ENCODE measurements at regions not wholly inside any gene's neighbourhood (a gene's known extent, or its start where the extent isn't known, plus 50 kb on each side); places are given as distances from the start of the nearest gene placed in this dataset.

DNA sequence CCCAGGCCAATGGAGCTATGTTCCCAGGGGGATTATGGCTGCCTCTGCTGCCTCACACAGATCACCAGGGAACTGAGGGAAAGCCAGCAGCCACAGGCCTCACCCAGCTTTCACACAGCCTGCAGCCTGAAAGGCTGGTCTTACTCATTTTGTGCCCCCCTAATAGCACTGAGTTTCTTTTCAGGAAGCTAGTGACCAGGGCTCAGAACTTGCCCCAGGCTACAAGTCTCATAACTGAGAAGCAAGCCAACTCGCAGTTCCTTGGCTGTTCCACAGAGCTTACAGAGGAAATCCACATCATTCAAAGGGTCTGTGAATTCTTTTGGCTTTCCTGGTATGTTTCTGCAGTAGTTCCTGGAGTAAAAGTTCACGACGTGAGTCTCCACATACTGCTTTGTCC, 524.8 kb upstream of the GJE1 start:
- H3K4me3 Mint-ChIP-seq = no peak overlapping the region
- no peaks in the 10 kb centered on the region for H3K27me3 Mint-ChIP-seq
- H3K36me3 Mint-ChIP-seq = no peaks in the 10 kb centered on the region
- H3K9me3 Mint-ChIP-seq = no peaks in the 10 kb centered on the region
- no peak for DNase-seq
- H3K4me1 Mint-ChIP-seq = no peaks in the 10 kb centered on the region
- CTCF ChIA-PET = no interaction called here
- no peak overlapping the region for H3K27ac Mint-ChIP-seq

DNA sequence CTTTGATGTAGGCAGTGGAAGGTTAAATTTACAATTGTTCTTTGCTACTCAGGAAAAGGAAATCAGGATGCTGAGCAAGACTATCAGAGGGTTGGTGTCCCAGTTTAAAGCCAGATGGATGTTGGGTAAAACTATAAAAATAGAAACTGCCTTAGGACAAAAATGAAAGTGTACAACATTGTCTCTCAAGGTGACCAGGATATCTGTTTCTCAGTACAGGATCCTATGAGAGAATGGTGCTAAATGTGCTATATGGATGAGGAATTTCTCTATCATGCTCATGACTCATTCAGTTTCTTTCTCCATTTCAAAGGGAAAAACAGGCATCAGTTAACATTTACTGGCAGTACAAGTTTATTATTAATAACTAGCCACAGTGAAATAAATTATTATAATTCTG, 534.2 kb upstream of the GJE1 start:
- Mint-ChIP-seq H3K27ac (no peak overlapping the region), H3K4me1 (no peaks in the 10 kb centered on the region), H3K4me3 (no peak overlapping the region), H3K27me3 (no peaks in the 10 kb centered on the region), H3K36me3 (no peaks in the 10 kb centered on the region), H3K9me3 (no peaks in the 10 kb centered on the region)
- DNase-seq = no peak
- CTCF ChIA-PET = no interaction called here

DNA sequence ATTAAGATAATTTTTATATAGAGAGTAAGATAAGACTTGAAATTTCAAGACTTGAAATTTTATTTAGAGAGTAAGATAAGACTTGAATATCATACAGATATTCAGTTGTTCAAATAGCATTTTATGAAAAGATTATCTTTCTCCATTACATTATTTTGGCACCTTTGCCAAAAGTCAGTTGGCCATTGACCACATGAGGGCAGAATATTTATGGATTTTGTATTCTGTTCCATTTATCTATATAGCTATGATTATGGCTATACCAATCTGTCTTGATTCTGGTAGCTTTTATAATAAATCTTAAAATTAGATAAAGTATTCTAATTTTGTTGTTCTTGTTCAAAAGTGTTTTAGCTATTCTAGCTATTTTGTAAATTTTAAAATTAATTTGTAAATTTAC, 537.9 kb upstream of the GJE1 start:
- CTCF ChIA-PET = no interaction called here
- no peaks in the 10 kb centered on the region for H3K9me3 Mint-ChIP-seq
- no peak overlapping the region for H3K4me3 Mint-ChIP-seq
- DNase-seq = no peak
- no peak overlapping the region for H3K27ac Mint-ChIP-seq
- H3K36me3 Mint-ChIP-seq = no peaks in the 10 kb centered on the region
- H3K27me3 Mint-ChIP-seq = peaks cover 4% of the 10 kb centered on the region
- no peaks in the 10 kb centered on the region for H3K4me1 Mint-ChIP-seq

DNA sequence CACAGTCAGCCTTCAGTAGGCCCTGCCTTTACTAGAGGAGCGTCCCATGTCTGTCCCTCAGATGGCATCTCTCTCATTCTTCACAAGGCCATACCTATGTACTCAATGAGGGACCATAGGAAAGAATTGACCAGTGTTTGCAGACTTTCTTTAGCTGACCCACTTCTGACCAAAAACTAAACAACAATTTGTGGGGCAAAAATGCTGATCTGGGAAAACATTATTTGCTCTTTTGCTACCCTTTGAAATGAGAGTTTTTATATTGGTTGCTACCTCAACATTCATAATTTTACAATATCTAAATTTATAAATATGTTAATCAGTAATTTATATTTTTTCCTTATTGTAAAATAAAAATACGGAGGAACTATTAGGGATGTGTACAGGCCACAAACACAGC, 539.4 kb upstream of the GJE1 start:
- Mint-ChIP-seq H3K4me1 (no peaks in the 10 kb centered on the region), H3K27me3 (peaks cover 4% of the 10 kb centered on the region), H3K36me3 (no peaks in the 10 kb centered on the region), H3K4me3 (no peak overlapping the region), H3K9me3 (no peaks in the 10 kb centered on the region), H3K27ac (no peak overlapping the region)
- DNase-seq = no peak
- CTCF ChIA-PET = no interaction called here

DNA sequence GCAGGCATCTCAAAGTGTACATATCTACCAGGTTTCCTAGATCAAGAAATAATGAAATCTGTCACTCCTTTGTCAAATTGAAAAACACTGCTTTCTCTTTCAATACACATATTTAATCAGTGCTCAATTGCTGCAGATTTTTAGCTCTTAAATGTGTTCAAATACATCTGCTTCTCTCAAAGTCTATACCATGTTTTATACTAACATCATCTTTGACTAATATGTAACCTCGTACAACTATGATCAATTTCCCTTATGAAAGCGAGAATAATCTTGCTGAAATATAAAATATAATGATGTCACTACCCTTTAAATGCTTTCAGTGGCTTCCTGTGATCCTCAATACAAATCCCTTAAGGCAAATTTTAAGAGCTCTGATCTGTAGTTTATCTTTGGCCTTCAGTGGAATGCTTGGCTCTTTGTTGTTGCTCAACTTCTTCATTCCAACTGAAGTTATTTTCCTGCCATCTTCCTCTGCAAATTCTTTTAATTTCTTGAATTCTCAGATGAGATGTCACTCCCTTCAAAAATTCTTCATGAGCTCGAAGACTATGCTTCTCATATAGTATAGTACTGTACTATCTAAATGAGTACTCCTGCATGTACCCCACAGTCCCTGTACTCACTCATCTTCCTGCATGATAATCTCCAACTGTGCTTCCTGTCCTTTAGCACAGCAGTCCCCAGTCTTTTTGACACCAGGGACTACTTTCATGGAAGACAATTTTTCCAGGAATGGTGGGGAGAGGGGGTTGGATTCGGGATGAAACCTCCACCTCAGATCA, 545.1 kb upstream of the GJE1 start:
- Mint-ChIP-seq H3K9me3 (no peaks in the 10 kb centered on the region), H3K27ac (no peak overlapping the region), H3K27me3 (no peaks in the 10 kb centered on the region), H3K4me1 (no peaks in the 10 kb centered on the region), H3K36me3 (no peaks in the 10 kb centered on the region), H3K4me3 (no peak overlapping the region)
- CTCF ChIA-PET = no interaction called here
- no peak for DNase-seq

DNA sequence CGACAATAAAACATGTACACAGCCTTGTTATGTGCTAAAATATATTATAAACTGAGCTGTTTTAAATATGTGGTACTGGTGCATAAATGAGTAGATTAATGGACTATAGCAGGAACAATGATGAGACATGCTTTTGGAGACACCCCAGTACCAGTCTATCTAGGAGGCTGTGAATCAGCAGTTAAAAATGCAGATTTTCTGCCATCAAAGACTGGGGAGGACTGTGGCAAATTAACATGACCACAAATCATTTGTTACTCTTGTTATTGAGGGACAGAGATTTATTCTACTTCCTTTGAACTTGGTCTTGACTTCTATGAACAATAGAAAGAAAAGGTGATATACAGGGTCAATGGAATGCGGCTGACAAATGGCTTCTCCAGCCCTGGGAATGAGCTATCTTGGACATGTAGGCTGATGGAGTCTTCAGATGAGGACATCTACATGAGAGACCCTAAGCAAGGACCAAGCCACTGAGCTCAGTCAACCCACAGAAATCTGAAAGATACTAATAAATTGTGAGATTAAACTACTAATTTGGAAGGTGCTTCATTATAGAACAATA, 551.7 kb upstream of the GJE1 start:
- H3K9me3 Mint-ChIP-seq = no peaks in the 10 kb centered on the region
- DNase-seq = no peak
- CTCF ChIA-PET = no interaction called here
- no peaks in the 10 kb centered on the region for H3K36me3 Mint-ChIP-seq
- H3K27ac Mint-ChIP-seq = no peak overlapping the region
- H3K4me3 Mint-ChIP-seq = no peak overlapping the region
- H3K27me3 Mint-ChIP-seq = no peaks in the 10 kb centered on the region
- no peaks in the 10 kb centered on the region for H3K4me1 Mint-ChIP-seq

DNA sequence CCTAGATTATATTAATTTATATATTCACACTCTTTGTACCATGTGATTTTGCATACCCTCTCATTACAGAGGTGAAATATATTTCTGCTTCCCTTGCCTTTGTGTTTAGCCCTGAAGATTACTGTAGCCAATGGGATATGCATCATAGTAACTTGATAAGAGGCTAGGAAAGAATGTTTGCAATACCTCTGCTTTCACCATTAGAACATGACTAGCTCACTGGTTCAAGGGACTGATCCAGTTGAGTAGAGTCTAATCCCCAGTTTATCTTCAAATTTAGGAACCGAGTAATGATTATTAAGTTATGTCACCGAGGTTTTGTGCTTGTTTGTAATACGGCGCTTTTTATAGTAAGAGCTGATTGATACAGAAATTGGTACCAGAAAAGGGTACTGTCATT, 552.6 kb upstream of the GJE1 start:
- CTCF ChIA-PET = no interaction called here

DNA sequence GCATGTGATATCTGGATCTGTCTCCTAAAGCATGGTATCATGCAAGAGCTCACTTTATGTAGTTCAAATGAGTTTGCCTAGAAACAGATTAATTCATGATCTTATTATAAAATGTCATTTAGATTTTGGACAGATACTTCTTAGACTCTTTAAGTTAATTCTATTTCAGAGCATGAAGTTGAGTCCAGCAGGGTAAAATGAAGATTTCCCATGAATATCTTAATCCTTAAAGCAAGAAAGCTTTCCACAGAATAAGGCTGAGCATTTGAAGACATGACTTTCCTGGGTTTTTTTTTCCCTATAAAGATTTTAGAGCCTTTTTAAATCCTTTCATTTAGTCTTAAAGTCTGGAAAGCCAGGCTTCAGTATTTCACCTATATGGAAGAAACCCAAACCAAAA, 556.0 kb upstream of the GJE1 start:
- no peak for DNase-seq
- no peaks in the 10 kb centered on the region for H3K36me3 Mint-ChIP-seq
- H3K4me1 Mint-ChIP-seq = no peaks in the 10 kb centered on the region
- no peak overlapping the region for H3K4me3 Mint-ChIP-seq
- no peak overlapping the region for H3K27ac Mint-ChIP-seq
- no peaks in the 10 kb centered on the region for H3K9me3 Mint-ChIP-seq
- CTCF ChIA-PET = no interaction called here
- peaks cover 7% of the 10 kb centered on the region for H3K27me3 Mint-ChIP-seq

More for the DNA sequence above, 552.6 kb upstream of the GJE1 start:
- no peak for DNase-seq
- Mint-ChIP-seq H3K4me1 (no peaks in the 10 kb centered on the region), H3K36me3 (no peaks in the 10 kb centered on the region), H3K27me3 (peaks cover 4% of the 10 kb centered on the region), H3K27ac (no peak overlapping the region), H3K9me3 (no peaks in the 10 kb centered on the region), H3K4me3 (no peak overlapping the region)

DNA sequence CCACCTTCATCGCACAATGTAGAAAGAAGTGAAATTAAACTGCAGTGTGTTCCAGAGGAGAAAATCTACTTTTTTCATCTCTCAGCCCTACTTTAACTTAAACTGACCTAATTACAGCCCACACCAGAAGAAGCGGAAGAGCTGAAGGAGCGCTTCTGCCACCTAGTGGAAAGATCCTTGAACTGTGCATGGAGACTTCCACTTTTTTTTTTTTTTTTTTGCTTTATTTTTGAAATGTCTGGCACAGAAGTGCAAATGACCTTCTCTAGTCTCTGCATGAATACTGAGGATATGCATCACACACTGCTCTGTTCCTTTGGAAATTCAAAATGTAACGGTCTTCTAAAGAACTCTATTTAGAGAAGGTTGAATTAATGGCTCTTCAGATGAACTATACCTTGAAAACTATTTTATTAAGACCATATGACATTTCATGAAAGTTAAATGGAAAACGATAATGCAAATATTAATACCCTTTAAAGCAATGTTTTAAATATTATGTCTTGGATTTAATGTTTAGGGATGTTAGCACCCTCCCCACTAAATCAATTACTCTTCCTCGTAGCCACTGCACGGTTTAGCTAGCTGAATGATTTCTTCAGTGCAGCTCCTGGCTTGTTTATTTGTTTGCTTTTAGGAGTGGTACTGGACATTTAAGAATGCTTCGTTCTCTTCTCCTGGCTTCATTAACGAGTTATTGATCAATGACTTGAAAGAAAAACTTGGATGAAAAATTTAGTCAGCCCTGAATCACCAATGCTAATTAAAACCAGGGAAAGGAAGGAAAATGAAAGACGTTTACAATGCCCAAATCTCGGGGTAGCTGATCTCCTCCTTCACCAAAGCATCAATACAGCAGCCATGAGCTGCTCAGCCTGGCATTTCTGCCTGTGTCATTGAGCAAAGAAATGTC, 569.6 kb upstream of the GJE1 start:
- H3K4me3 Mint-ChIP-seq = peak overlapping the region; percentile 75
- H3K27ac Mint-ChIP-seq = peak overlapping the region; percentile 89
- CTCF ChIA-PET = interaction anchor here (0.6 to 1.3 kb wide), 5 partner anchors 9 to 621 kb away, joined by 3 to 5 read pairs (median 3); no protein-coding TSS in a partner anchor
- peaks cover 2% of the 10 kb centered on the region for H3K36me3 Mint-ChIP-seq
- no peaks in the 10 kb centered on the region for H3K9me3 Mint-ChIP-seq
- DNase-seq = peak; percentile 72
- peaks cover 41% of the 10 kb centered on the region for H3K4me1 Mint-ChIP-seq
- H3K27me3 Mint-ChIP-seq = peaks cover 6% of the 10 kb centered on the region

DNA sequence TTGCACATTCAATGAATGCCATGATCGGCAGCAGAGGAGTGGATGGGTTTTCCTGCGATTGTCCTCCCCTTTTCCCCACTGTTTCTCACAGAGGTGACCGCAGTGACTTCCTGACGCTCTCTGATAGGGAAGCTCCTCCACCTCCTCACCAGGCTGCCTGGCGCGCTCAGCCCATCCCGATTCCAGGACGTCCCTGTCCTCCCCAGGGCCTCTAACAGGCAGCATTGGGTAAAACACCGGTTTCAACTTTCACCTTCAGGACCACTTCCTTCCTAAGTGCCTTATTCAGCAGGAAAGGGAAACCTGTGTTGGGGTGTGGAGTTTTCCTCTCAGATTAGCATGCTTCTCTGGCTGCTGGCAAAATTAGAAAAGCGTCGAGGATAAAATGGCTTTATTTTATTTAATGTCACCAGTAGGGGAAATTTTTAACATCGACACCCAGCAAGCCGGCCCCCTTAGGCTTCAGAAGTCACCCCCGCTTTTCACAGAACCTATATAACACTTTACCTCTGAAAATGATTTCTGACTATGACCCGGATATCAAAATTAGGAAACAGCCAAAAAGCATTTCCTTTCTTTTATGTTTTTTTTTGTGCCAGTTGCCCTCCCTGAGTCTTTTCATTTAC, 570.4 kb upstream of the GJE1 start:
- CTCF ChIA-PET = interaction anchor here (1.1 kb wide), 1 partner anchor 12 kb away, joined by 3 read pairs; no protein-coding TSS in a partner anchor
- peaks cover 2% of the 10 kb centered on the region for H3K36me3 Mint-ChIP-seq
- H3K27ac Mint-ChIP-seq = peak overlapping the region; percentile 89
- H3K27me3 Mint-ChIP-seq = peaks cover 6% of the 10 kb centered on the region
- peak overlapping the region; percentile 75 for H3K4me3 Mint-ChIP-seq
- H3K9me3 Mint-ChIP-seq = no peaks in the 10 kb centered on the region
- peak; percentile 25 for DNase-seq
- peaks cover 41% of the 10 kb centered on the region for H3K4me1 Mint-ChIP-seq

DNA sequence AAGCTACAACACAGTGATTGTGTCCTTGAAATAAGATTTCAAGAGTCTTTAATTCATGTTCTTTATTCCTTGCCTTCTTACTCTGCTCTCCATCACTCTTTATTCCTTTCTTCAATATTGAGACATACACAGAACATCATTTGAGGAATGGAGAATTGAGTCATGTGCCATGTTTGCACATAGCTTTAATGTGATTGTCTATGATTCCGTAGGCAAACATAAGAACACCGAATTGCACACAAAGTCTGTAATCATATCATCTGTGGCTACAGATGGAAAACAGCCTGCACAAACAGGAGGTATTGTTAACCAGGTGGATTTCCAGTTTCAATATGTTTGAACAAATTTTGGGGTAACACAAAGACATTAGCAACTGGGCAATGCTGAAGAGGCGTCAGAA, 571.6 kb upstream of the GJE1 start:
- peaks cover 6% of the 10 kb centered on the region for H3K27me3 Mint-ChIP-seq
- H3K4me3 Mint-ChIP-seq = no peak overlapping the region
- H3K9me3 Mint-ChIP-seq = no peaks in the 10 kb centered on the region

DNA sequence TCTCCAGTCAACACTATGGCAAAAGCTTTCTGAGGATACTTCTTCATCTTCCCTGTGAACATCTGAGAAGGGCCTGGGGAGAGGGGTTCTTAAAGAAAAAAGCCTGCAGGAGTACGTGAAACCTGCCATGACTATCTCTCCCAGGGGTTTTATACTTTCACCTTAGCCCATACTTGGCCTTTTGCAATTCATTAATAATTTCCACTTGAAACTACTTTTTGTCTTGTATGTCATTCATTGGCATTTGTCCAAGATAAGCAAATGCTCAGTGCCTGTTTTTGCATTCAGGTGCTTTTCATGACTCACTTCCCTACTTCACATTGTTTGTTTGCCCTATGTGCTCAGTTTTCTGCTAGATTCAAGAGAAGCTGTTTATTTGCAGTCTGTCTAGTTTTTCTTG, 580.3 kb upstream of the GJE1 start:
- no peak overlapping the region for H3K4me3 Mint-ChIP-seq
- H3K4me1 Mint-ChIP-seq = peaks cover 2% of the 10 kb centered on the region
- no peaks in the 10 kb centered on the region for H3K36me3 Mint-ChIP-seq
- CTCF ChIA-PET = no interaction called here
- DNase-seq = no peak
- no peaks in the 10 kb centered on the region for H3K27me3 Mint-ChIP-seq
- H3K9me3 Mint-ChIP-seq = peaks cover 12% of the 10 kb centered on the region
- H3K27ac Mint-ChIP-seq = no peak overlapping the region

More for the DNA sequence above, 571.6 kb upstream of the GJE1 start:
- DNase-seq = no peak
- CTCF ChIA-PET = interaction anchor here (0.6 kb wide), 1 partner anchor 310 kb away, joined by 3 read pairs; no protein-coding TSS in a partner anchor
- H3K36me3 Mint-ChIP-seq = peaks cover 2% of the 10 kb centered on the region
- H3K4me1 Mint-ChIP-seq = peaks cover 39% of the 10 kb centered on the region
- H3K27ac Mint-ChIP-seq = no peak overlapping the region

DNA sequence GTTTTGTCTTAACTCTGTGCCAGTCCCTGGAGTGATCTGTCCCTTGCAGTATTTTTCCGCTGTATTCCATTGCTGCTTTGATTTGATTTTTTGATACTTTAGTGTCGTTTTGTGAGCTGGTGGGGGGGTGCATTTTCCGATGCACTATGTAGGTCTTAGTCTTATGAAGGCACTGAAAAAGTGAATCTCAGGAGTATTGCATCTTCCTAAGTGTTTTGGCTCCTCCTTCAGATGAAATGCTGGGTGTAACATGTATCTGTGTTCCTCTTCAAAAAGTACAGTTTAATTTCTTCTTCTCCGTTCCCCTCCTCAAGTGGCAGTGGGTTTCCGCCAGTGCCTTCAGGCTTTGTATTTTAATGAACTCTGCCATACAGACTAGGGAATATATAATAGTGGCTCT, 580.7 kb upstream of the GJE1 start:
- Mint-ChIP-seq H3K27ac (no peak overlapping the region), H3K4me1 (peaks cover 2% of the 10 kb centered on the region), H3K27me3 (no peaks in the 10 kb centered on the region), H3K9me3 (peaks cover 12% of the 10 kb centered on the region), H3K36me3 (no peaks in the 10 kb centered on the region), H3K4me3 (no peak overlapping the region)
- DNase-seq = no peak
- CTCF ChIA-PET = no interaction called here

DNA sequence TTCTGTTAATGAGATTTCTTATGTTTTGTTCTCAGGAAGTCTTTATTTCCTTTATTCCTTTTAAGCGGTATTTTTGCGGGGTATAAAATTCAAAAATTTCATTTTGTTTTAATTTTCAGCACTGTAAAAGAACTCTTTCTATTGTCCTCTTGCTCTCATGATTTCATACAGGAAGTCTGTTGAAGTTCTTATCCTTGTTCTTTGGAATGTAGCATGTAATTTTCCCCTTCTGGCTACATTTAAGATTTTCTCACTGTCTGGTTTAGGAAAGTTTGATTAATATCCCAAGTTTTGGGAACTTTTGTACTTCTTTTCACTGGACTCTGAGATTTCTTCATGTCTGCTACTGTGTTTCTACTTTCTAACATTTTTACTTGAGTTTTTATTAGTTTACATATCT, 581.4 kb upstream of the GJE1 start:
- peaks cover 2% of the 10 kb centered on the region for H3K4me1 Mint-ChIP-seq
- H3K36me3 Mint-ChIP-seq = no peaks in the 10 kb centered on the region
- CTCF ChIA-PET = no interaction called here
- H3K27me3 Mint-ChIP-seq = no peaks in the 10 kb centered on the region
- peaks cover 12% of the 10 kb centered on the region for H3K9me3 Mint-ChIP-seq
- H3K4me3 Mint-ChIP-seq = no peak overlapping the region
- H3K27ac Mint-ChIP-seq = no peak overlapping the region
- no peak for DNase-seq
